ENCODE measurements at regions not wholly inside any gene's neighbourhood (a gene's known extent, or its start where the extent isn't known, plus 50 kb on each side); places are given as distances from the start of the nearest gene placed in this dataset.

DNA sequence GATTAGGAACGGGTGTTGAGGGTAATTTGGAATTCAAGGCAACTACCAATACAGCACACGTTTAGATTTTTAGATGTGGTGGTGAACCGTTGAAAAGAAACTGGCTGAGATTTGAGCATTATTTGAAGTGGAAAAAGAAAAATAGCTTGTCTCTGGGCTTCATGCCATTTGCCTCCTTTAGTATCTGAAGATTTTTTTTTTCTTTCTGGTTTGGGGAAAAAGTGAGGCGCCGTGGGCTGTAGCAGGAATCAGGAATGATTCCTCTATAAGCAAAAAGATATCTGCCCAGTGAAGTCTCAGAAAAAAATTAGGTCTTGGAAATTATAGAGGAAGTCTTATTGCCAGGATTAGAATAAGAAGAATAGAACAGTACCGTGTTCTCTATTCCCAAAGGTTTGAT is 88.5 kb downstream of the RPS12 start:
- no peak overlapping the region for H3K4me3 ChIP-seq (ENCODE audit: low read length, poor library complexity, severe bottlenecking)
- no peaks in the 10 kb centered on the region for H3K4me1 ChIP-seq (ENCODE audit: insufficient read depth, low read length, poor library complexity, severe bottlenecking)
- H3K27me3 ChIP-seq (ENCODE audit: insufficient read depth, low read length, poor library complexity, severe bottlenecking) = no peaks in the 10 kb centered on the region
- no peak overlapping the region for H3K4me2 ChIP-seq (ENCODE audit: low read depth, low read length, poor library complexity, severe bottlenecking)
- no peaks in the 10 kb centered on the region for H3K79me2 ChIP-seq (ENCODE audit: insufficient read depth, low read length)
- H3K36me3 ChIP-seq (ENCODE audit: insufficient read depth, low read length) = no peaks in the 10 kb centered on the region
- no peaks in the 10 kb centered on the region for H3K9me3 ChIP-seq (ENCODE audit: insufficient read depth, low read depth, low read length)
- no peak overlapping the region for H2AFZ ChIP-seq (ENCODE audit: low read length)
- no peaks in the 10 kb centered on the region; the same call in 1 of the 2 replicates for H3K9me2 ChIP-seq (replicated peaks; ENCODE audit: low read depth, low read length)
- no peak overlapping the region for H3K9ac ChIP-seq (ENCODE audit: low read depth, low read length, poor library complexity, severe bottlenecking)
- H3F3A ChIP-seq (ENCODE audit: low read depth) = no peaks in the 10 kb centered on the region
- TF ChIP-seq, protein P1, sequence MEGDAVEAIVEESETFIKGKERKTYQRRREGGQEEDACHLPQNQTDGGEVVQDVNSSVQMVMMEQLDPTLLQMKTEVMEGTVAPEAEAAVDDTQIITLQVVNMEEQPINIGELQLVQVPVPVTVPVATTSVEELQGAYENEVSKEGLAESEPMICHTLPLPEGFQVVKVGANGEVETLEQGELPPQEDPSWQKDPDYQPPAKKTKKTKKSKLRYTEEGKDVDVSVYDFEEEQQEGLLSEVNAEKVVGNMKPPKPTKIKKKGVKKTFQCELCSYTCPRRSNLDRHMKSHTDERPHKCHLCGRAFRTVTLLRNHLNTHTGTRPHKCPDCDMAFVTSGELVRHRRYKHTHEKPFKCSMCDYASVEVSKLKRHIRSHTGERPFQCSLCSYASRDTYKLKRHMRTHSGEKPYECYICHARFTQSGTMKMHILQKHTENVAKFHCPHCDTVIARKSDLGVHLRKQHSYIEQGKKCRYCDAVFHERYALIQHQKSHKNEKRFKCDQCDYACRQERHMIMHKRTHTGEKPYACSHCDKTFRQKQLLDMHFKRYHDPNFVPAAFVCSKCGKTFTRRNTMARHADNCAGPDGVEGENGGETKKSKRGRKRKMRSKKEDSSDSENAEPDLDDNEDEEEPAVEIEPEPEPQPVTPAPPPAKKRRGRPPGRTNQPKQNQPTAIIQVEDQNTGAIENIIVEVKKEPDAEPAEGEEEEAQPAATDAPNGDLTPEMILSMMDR (conservative IDR thresholded peaks at IDR 0.05; ENCODE audit: low read length) = no peak
- no peak for TF ChIP-seq EZH2phosphoT487 (IDR thresholded peaks at IDR 0.05; ENCODE audit: borderline replicate concordance)
- H4K20me1 ChIP-seq (ENCODE audit: insufficient read depth, low read length, poor library complexity, severe bottlenecking) = no peaks in the 10 kb centered on the region

DNA sequence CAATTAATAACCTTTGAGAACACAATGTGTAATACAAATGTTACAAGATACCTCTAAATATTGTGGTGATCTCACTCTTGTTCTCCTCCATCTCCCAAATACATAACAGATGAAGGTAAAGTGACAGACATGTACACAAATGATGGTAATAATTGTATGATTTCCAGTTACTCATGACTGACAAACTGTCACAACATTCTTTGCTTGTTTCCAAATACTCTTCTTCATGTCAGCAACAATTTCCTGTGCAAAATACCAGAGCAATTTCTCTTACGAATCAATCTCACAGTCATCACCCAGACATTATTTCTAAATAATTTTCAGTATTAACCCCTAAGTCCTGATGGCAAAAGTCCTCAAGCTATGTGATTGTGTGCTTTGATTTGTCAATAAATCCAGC is 92.9 kb downstream of the RPS12 start:
- no peaks in the 10 kb centered on the region for H3K36me3 ChIP-seq (ENCODE audit: insufficient read depth, low read length)
- no peaks in the 10 kb centered on the region; the same call in 1 of the 2 replicates for H3K9me2 ChIP-seq (replicated peaks; ENCODE audit: low read depth, low read length)
- H3F3A ChIP-seq (ENCODE audit: low read depth) = no peaks in the 10 kb centered on the region
- TF ChIP-seq EZH2phosphoT487 (IDR thresholded peaks at IDR 0.05; ENCODE audit: borderline replicate concordance) = no peak
- TF ChIP-seq, protein P1 (conservative IDR thresholded peaks at IDR 0.05; ENCODE audit: low read length) = no peak
- H3K9ac ChIP-seq (ENCODE audit: low read depth, low read length, poor library complexity, severe bottlenecking) = no peak overlapping the region
- no peaks in the 10 kb centered on the region for H3K79me2 ChIP-seq (ENCODE audit: insufficient read depth, low read length)
- no peaks in the 10 kb centered on the region for H3K27me3 ChIP-seq (ENCODE audit: insufficient read depth, low read length, poor library complexity, severe bottlenecking)
- H3K4me2 ChIP-seq (ENCODE audit: low read depth, low read length, poor library complexity, severe bottlenecking) = no peak overlapping the region
- H3K4me3 ChIP-seq (ENCODE audit: low read length, poor library complexity, severe bottlenecking) = no peak overlapping the region
- no peak overlapping the region for H2AFZ ChIP-seq (ENCODE audit: low read length)
- no peaks in the 10 kb centered on the region for H3K9me3 ChIP-seq (ENCODE audit: insufficient read depth, low read depth, low read length)
- H3K4me1 ChIP-seq (ENCODE audit: insufficient read depth, low read length, poor library complexity, severe bottlenecking) = no peaks in the 10 kb centered on the region
- H4K20me1 ChIP-seq (ENCODE audit: insufficient read depth, low read length, poor library complexity, severe bottlenecking) = no peaks in the 10 kb centered on the region

DNA sequence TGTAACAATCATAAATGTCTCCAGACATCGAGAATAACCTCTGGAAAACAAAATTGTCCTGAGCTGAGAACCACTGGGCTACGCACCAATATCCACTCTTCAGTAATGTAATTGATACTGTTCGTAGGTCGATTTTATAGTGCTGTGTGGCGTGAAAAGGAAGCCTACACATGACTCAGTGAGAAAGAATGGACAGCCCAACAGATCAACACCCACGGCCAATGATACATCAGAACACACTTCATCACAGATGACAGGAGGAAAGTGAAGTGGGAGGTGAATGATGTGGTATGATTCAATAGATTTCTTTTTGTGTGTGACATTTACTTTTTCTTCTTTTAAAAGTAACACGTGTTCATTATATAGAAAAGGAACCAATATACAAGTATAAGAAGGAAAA is 93.5 kb downstream of the RPS12 start:
- H2AFZ ChIP-seq (ENCODE audit: low read length) = no peak overlapping the region
- no peaks in the 10 kb centered on the region for H3K9me3 ChIP-seq (ENCODE audit: insufficient read depth, low read depth, low read length)
- H3K9ac ChIP-seq (ENCODE audit: low read depth, low read length, poor library complexity, severe bottlenecking) = no peak overlapping the region
- H3K4me1 ChIP-seq (ENCODE audit: insufficient read depth, low read length, poor library complexity, severe bottlenecking) = no peaks in the 10 kb centered on the region
- H3K79me2 ChIP-seq (ENCODE audit: insufficient read depth, low read length) = no peaks in the 10 kb centered on the region
- H3K4me3 ChIP-seq (ENCODE audit: low read length, poor library complexity, severe bottlenecking) = no peak overlapping the region
- no peaks in the 10 kb centered on the region for H3F3A ChIP-seq (ENCODE audit: low read depth)
- H3K4me2 ChIP-seq (ENCODE audit: low read depth, low read length, poor library complexity, severe bottlenecking) = no peak overlapping the region
- no peaks in the 10 kb centered on the region for H3K36me3 ChIP-seq (ENCODE audit: insufficient read depth, low read length)
- H4K20me1 ChIP-seq (ENCODE audit: insufficient read depth, low read length, poor library complexity, severe bottlenecking) = no peaks in the 10 kb centered on the region
- H3K27me3 ChIP-seq (ENCODE audit: insufficient read depth, low read length, poor library complexity, severe bottlenecking) = no peaks in the 10 kb centered on the region
- no peaks in the 10 kb centered on the region; the same call in 1 of the 2 replicates for H3K9me2 ChIP-seq (replicated peaks; ENCODE audit: low read depth, low read length)
- TF ChIP-seq, protein P1 (conservative IDR thresholded peaks at IDR 0.05; ENCODE audit: low read length) = no peak

Measured in Loucy (cell line).